ENCODE measurements at regions not wholly inside any gene's neighbourhood (a gene's known extent, or its start where the extent isn't known, plus 50 kb on each side); places are given as distances from the start of the nearest gene placed in this dataset.

- Histone ChIP-seq H3K4ac (ENCODE audit: low read depth, low read length) (no peak overlapping the region), H2AFZ (replicated peaks; ENCODE audit: low read length, poor library complexity) (no peak overlapping the region), H2AK9ac (replicated peaks; ENCODE audit: low read depth, low read length, poor library complexity) (no peak overlapping the region), H3K4me2 (ENCODE audit: low read depth, low read length) (no peak overlapping the region), H4K91ac (ENCODE audit: insufficient read depth, low read depth, low read length) (no peak overlapping the region), H3K4me3 (ENCODE audit: insufficient read depth, low read depth, low read length) (no peak overlapping the region), H3K36me3 (ENCODE audit: control insufficient read depth, insufficient read depth, low read length) (no peaks in the 10 kb centered on the region), H3K23ac (ENCODE audit: low read depth, low read length) (no peak overlapping the region), H2AK5ac (ENCODE audit: low read depth, low read length) (no peak overlapping the region), H3K18ac (ENCODE audit: low read depth, low read length) (no peak overlapping the region), H3K56ac (ENCODE audit: extremely low read depth, insufficient read depth, low read length) (no peak overlapping the region), H2BK20ac (ENCODE audit: low read depth, low read length) (no peak overlapping the region), H4K20me1 (ENCODE audit: insufficient read depth, low read length) (no peaks in the 10 kb centered on the region), H3K9me3 (ENCODE audit: control insufficient read depth, insufficient read depth, low read length) (peaks cover 2% of the 10 kb centered on the region; the same call in 1 of the 2 replicates), H3K27ac (ENCODE audit: insufficient read depth, low read length) (no peak overlapping the region), H4K5ac (ENCODE audit: low read depth, low read length) (no peak overlapping the region), H3K9me1 (ENCODE audit: insufficient read depth, low read length) (no peaks in the 10 kb centered on the region), H2BK15ac (ENCODE audit: low read depth, low read length) (no peak overlapping the region), H2BK5ac (ENCODE audit: low read depth, low read length, poor library complexity, severe bottlenecking) (no peak overlapping the region), H3K27me3 (ENCODE audit: control insufficient read depth, insufficient read depth, low read length) (no peaks in the 10 kb centered on the region), H3K4me1 (ENCODE audit: control insufficient read depth, insufficient read depth, low read length) (no peaks in the 10 kb centered on the region), H4K8ac (ENCODE audit: low read depth in 2 of 2, low read length in 2 of 2) (no peak overlapping the region), H3K9ac (ENCODE audit: low read depth, low read length) (no peak overlapping the region), H3K14ac (replicated peaks; ENCODE audit: low read depth, low read length) (no peak overlapping the region), H2BK120ac (ENCODE audit: low read depth, low read length) (no peak overlapping the region), H3K79me1 (ENCODE audit: low read depth in 1 of 2, low read length in 2 of 2) (no peaks in the 10 kb centered on the region)
- no TSS peak for BruUV-seq (replicated peaks)
- no peak for DNase-seq
- in situ Hi-C loops (cut with MboI; ENCODE audit: low sequenced_read_pairs) (no loop called here), intact Hi-C loops (cut with micrococcal nuclease) (no loop called here), dilution Hi-C loops (cut with HindIII; ENCODE audit: low sequenced_read_pairs, unreplicated experiment) (no loop called here)
- TF ChIP-seq CHD1 (IDR thresholded peaks at IDR 0.05; ENCODE audit: low read depth, low read length), result no peak
- no peak for TF ChIP-seq RAD21 (IDR thresholded peaks at IDR 0.05; ENCODE audit: low read length)
- no peak for TF ChIP-seq CEBPB (IDR thresholded peaks at IDR 0.05; ENCODE audit: low read depth, low read length)
- no peak for TF ChIP-seq BHLHE40 (IDR thresholded peaks at IDR 0.05; ENCODE audit: low read depth, low read length)
- TF ChIP-seq USF2 (IDR thresholded peaks at IDR 0.05; ENCODE audit: low read depth, low read length), result no peak
- no peak for TF ChIP-seq MXI1 (IDR thresholded peaks at IDR 0.05; ENCODE audit: borderline replicate concordance, low read depth, low read length)
- no peak for TF ChIP-seq FOS (IDR thresholded peaks at IDR 0.05; ENCODE audit: low read depth, low read length)
- no peak for TF ChIP-seq RCOR1 (IDR thresholded peaks at IDR 0.05; ENCODE audit: insufficient replicate concordance, low read length)
- no peak for TF ChIP-seq MAZ (IDR thresholded peaks at IDR 0.05; ENCODE audit: borderline replicate concordance, low read depth, low read length)
- TF ChIP-seq RFX5 (IDR thresholded peaks at IDR 0.05; ENCODE audit: low read depth, low read length), result no peak
- no peak for TF ChIP-seq NFE2L2 (IDR thresholded peaks at IDR 0.05; ENCODE audit: low read depth, low read length)
- TF ChIP-seq CTCF (conservative IDR thresholded peaks at IDR 0.05; ENCODE audit: low read depth, low read length), result no peak
- TF ChIP-seq POLR2A (IDR thresholded peaks at IDR 0.05; ENCODE audit: low read depth, low read length), result no peak
- no peak for TF ChIP-seq MAFK (IDR thresholded peaks at IDR 0.05; ENCODE audit: low read depth, low read length)
- TF ChIP-seq SMC3 (IDR thresholded peaks at IDR 0.05; ENCODE audit: low read depth, low read length), result no peak
- TF ChIP-seq, protein P1, sequence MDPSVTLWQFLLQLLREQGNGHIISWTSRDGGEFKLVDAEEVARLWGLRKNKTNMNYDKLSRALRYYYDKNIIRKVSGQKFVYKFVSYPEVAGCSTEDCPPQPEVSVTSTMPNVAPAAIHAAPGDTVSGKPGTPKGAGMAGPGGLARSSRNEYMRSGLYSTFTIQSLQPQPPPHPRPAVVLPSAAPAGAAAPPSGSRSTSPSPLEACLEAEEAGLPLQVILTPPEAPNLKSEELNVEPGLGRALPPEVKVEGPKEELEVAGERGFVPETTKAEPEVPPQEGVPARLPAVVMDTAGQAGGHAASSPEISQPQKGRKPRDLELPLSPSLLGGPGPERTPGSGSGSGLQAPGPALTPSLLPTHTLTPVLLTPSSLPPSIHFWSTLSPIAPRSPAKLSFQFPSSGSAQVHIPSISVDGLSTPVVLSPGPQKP (IDR thresholded peaks at IDR 0.05; ENCODE audit: borderline replicate concordance, low read depth, low read length), result no peak
- ChIA-PET POLR2A (ENCODE audit: unreplicated experiment) (no interaction called here), CTCF (no interaction called here)
- ATAC-seq (ENCODE audit: low read depth), result no peak
- no CpG with 5 or more reads among the region's 5 CpGs for WGBS, 2 experiments (ENCODE audit: extremely low coverage in 2 of 2, insufficient read length in 1 of 2)
These were observed 1763.7 kb downstream of the SLITRK1 start for GRCh38 chr13:82118589-82118988.

Measured in IMR-90 (cell line).